Type B pancreatic cell (in vitro differentiated cells): ENCODE measurements at regions not wholly inside any gene's neighbourhood (a gene's known extent, or its start where the extent isn't known, plus 50 kb on each side); places are given as distances from the start of the nearest gene placed in this dataset.

ENCODE experiments used
- DNase-seq: peaks from one replicate; pipeline ENCODE4 v3.0.0; 2021; ENCODE audit warnings: mixed read lengths; ENCODE audit not compliant: unreplicated experiment; ENCODE audit errors: extremely low spot score
- H3K27ac Mint-ChIP-seq: 2 replicates; pipeline ENCODE4 v1.8.0; 2021; ENCODE audit warnings: mild to moderate bottlenecking, mixed read lengths
- H3K27me3 Mint-ChIP-seq: 2 replicates; pipeline ENCODE4 v1.8.0; 2021; ENCODE audit warnings: mixed read lengths
- H3K36me3 Mint-ChIP-seq: 2 replicates; pipeline ENCODE4 v1.8.0; 2021; ENCODE audit warnings: mixed read lengths
- H3K4me1 Mint-ChIP-seq: one replicate; pipeline ENCODE4 v1.8.0; 2021; ENCODE audit warnings: mixed read lengths; ENCODE audit not compliant: unreplicated experiment
- H3K4me3 Mint-ChIP-seq: 2 replicates; pipeline ENCODE4 v1.8.0; 2021; ENCODE audit warnings: mild to moderate bottlenecking, mixed read lengths
- H3K9me3 Mint-ChIP-seq: 2 replicates; pipeline ENCODE4 v1.8.0; 2021; ENCODE audit warnings: mixed read lengths
- TF ChIP-seq, protein P1 (sequence below): fragments of 200-600 bp; sonication (generic); conservative IDR thresholded peaks from 2 replicates; pipeline ENCODE4 v1.5.0; 2021; ENCODE audit warnings: antibody characterized with exemption, mild to moderate bottlenecking

GRCh38 chr10:4064489-4064888 lies 279.5 kb upstream of the KLF6 start:
- no peak for DNase-seq
- TF ChIP-seq, protein P1, sequence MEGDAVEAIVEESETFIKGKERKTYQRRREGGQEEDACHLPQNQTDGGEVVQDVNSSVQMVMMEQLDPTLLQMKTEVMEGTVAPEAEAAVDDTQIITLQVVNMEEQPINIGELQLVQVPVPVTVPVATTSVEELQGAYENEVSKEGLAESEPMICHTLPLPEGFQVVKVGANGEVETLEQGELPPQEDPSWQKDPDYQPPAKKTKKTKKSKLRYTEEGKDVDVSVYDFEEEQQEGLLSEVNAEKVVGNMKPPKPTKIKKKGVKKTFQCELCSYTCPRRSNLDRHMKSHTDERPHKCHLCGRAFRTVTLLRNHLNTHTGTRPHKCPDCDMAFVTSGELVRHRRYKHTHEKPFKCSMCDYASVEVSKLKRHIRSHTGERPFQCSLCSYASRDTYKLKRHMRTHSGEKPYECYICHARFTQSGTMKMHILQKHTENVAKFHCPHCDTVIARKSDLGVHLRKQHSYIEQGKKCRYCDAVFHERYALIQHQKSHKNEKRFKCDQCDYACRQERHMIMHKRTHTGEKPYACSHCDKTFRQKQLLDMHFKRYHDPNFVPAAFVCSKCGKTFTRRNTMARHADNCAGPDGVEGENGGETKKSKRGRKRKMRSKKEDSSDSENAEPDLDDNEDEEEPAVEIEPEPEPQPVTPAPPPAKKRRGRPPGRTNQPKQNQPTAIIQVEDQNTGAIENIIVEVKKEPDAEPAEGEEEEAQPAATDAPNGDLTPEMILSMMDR = no peak
- Mint-ChIP-seq H3K27me3 (no peaks in the 10 kb centered on the region), H3K36me3 (peaks cover 3% of the 10 kb centered on the region), H3K4me3 (no peak overlapping the region), H3K27ac (no peak overlapping the region), H3K9me3 (no peaks in the 10 kb centered on the region), H3K4me1 (peaks cover 25% of the 10 kb centered on the region)

DNA sequence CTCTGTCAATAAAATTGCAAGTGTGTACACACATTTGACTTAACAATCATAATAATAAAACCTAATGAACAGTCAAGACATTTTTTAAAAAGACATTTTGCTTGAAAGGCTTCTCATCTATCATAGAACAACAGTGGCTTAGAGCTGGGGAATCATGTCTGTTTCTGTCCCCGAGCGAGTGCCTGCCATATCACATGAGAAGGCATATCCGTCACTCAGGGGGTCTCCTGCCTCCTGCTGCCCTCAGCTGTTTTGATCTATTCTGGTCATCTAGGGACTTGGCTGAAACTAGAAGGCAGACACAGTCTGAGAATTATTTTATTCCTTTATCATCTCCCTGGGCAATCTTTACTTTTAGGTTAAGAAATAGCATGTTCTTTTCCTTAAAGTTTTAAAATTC lies 278.7 kb upstream of the KLF6 start:
- DNase-seq = no peak
- Mint-ChIP-seq H3K27ac (peak overlapping the region; percentile 35), H3K9me3 (no peaks in the 10 kb centered on the region), H3K36me3 (peaks cover 3% of the 10 kb centered on the region), H3K4me3 (no peak overlapping the region), H3K4me1 (peaks cover 25% of the 10 kb centered on the region), H3K27me3 (no peaks in the 10 kb centered on the region)
- TF ChIP-seq, protein P1 = no peak

DNA sequence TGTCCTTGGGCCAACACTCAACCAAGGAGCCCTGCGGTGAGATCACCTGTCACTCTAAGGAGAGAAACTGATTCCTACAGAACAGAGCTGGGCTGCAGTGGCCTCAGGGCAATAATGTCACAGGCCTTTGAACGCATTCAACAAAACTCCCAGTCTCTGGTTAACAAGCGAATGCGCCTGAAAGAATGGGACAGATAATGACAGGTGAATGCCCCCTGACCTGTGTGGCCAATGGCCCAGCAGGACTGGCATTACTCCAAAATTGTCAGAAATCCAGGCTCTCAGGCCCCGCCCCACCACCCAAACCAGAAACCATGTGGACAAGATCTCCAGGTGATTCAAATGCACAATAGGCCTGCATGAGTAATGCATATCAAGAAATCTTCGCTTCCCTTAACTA lies 277.7 kb upstream of the KLF6 start:
- DNase-seq = no peak
- no peaks in the 10 kb centered on the region for H3K27me3 Mint-ChIP-seq
- H3K9me3 Mint-ChIP-seq = peaks cover 4% of the 10 kb centered on the region
- H3K4me3 Mint-ChIP-seq = no peak overlapping the region
- peaks cover 3% of the 10 kb centered on the region for H3K36me3 Mint-ChIP-seq
- peak overlapping the region; percentile 73 for H3K27ac Mint-ChIP-seq
- TF ChIP-seq, protein P1 = no peak
- H3K4me1 Mint-ChIP-seq = peaks cover 25% of the 10 kb centered on the region

DNA sequence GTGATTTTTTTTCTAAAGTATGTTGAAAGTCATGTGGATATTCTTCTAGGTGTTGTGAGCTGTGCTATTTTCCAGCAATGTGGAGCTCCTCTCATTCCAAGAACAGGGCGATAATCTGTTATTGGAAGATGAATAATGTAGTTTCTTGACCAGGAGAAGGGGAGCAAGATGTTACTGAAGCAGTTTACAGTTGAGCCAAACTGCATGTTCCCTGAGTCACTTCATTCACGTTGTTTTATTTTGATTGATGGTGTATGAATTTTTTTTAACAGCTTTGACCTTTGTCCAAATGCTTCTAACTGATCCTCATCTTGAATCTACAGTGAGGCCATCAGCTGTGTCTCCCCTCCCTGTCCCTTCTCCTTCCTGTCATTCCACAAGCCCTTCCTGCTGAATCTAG lies 277.1 kb upstream of the KLF6 start:
- Mint-ChIP-seq H3K36me3 (peaks cover 3% of the 10 kb centered on the region), H3K9me3 (peaks cover 4% of the 10 kb centered on the region), H3K4me3 (no peak overlapping the region), H3K27ac (peak overlapping the region; percentile 73), H3K27me3 (no peaks in the 10 kb centered on the region), H3K4me1 (peaks cover 25% of the 10 kb centered on the region)
- DNase-seq = no peak
- TF ChIP-seq, protein P1 = no peak

DNA sequence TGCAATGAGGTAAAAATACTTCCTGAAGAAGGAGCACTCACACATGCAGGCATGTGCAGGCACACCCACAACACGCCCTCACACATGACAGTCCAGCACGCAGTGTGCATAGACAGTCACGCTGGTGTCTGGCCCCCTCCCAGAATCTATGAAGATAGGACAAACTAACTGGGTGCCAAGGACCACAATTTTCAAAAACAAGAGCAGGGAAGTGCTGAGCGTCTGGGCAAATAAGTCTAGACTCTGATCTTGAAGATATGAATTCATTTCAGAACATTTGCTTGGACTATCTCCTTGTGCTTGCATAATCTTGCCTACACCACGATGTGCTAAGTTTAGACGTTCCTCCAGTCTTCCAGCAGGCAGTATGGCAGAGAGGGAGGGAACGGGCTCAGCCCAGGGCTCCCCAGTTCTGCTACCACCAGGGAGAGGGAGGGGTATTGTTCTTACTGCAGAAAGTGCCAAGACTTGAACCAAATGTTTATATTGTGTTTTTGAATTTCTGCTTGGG lies 276.5 kb upstream of the KLF6 start:
- Mint-ChIP-seq H3K4me3 (no peak overlapping the region), H3K27ac (peak overlapping the region; percentile 70), H3K36me3 (peaks cover 3% of the 10 kb centered on the region), H3K27me3 (no peaks in the 10 kb centered on the region), H3K9me3 (peaks cover 4% of the 10 kb centered on the region), H3K4me1 (peaks cover 24% of the 10 kb centered on the region)
- DNase-seq = no peak
- TF ChIP-seq, protein P1 = no peak
